Endothelial cell (in vitro differentiated cells): ENCODE measurements at regions not wholly inside any gene's neighbourhood (a gene's known extent, or its start where the extent isn't known, plus 50 kb on each side); places are given as distances from the start of the nearest gene placed in this dataset.
"Not testable (repeated sequence)": the region's sequence is repeated elsewhere in the genome, so short reads cannot be mapped to it uniquely, and the experiment has no call there.

Experiments
- DNase-seq: peaks from one replicate; pipeline ENCODE4 v3.0.0; 2021; ENCODE audit warnings: low spot score
- H3K27ac Mint-ChIP-seq: one replicate; pipeline ENCODE4 v1.8.0; 2021; ENCODE audit warnings: mixed read lengths, inconsistent platforms; ENCODE audit not compliant: unreplicated experiment
- H3K27me3 Mint-ChIP-seq: one replicate; pipeline ENCODE4 v1.8.0; 2021; ENCODE audit warnings: mild to moderate bottlenecking, moderate library complexity, mixed read lengths, inconsistent platforms; ENCODE audit not compliant: unreplicated experiment
- H3K36me3 Mint-ChIP-seq: one replicate; pipeline ENCODE4 v1.8.0; 2021; ENCODE audit warnings: mild to moderate bottlenecking, low read depth, mixed read lengths, inconsistent platforms; ENCODE audit not compliant: unreplicated experiment
- H3K4me1 Mint-ChIP-seq: one replicate; pipeline ENCODE4 v1.8.0; 2021; ENCODE audit warnings: mild to moderate bottlenecking, mixed read lengths, inconsistent platforms; ENCODE audit not compliant: unreplicated experiment
- H3K4me3 Mint-ChIP-seq: one replicate; pipeline ENCODE4 v1.8.0; 2021; ENCODE audit warnings: mild to moderate bottlenecking, mixed read lengths, inconsistent platforms; ENCODE audit not compliant: unreplicated experiment
- H3K9me3 Mint-ChIP-seq: one replicate; pipeline ENCODE4 v1.8.0; 2021; ENCODE audit warnings: mixed read lengths, inconsistent platforms; ENCODE audit not compliant: unreplicated experiment
- TF ChIP-seq, protein P1 (sequence below): fragments of 200-600 bp; sonication (generic); IDR thresholded peaks from one replicate; pipeline ENCODE4 v1.5.0; 2021; ENCODE audit warnings: antibody characterized with exemption; ENCODE audit not compliant: unreplicated experiment

DNA sequence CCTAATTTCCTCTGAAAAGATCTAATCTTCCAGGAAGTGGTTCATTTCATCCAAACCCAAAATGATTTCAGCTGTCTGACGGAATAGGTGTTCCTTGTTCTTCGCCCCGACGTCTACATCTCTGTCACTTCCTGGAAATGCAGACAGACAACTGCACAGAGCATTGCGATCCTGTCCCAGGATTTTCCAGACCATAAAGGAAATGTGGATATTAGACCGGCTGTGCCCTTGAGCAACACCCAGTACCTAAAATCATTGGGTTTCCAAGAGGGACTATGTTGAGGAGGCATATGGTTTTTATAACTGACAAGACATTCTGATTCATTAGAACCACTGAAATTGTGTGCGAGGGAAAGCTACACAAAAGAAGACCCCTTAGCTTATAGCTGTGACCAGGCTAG lies 74.2 kb downstream of the MSX2 start:
- H3K36me3 Mint-ChIP-seq: no peaks in the 10 kb centered on the region
- DNase-seq: no peak
- TF ChIP-seq, protein P1, sequence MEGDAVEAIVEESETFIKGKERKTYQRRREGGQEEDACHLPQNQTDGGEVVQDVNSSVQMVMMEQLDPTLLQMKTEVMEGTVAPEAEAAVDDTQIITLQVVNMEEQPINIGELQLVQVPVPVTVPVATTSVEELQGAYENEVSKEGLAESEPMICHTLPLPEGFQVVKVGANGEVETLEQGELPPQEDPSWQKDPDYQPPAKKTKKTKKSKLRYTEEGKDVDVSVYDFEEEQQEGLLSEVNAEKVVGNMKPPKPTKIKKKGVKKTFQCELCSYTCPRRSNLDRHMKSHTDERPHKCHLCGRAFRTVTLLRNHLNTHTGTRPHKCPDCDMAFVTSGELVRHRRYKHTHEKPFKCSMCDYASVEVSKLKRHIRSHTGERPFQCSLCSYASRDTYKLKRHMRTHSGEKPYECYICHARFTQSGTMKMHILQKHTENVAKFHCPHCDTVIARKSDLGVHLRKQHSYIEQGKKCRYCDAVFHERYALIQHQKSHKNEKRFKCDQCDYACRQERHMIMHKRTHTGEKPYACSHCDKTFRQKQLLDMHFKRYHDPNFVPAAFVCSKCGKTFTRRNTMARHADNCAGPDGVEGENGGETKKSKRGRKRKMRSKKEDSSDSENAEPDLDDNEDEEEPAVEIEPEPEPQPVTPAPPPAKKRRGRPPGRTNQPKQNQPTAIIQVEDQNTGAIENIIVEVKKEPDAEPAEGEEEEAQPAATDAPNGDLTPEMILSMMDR: no peak
- H3K4me1 Mint-ChIP-seq: peaks cover 8% of the 10 kb centered on the region
- H3K9me3 Mint-ChIP-seq: no peaks in the 10 kb centered on the region
- H3K27me3 Mint-ChIP-seq: no peaks in the 10 kb centered on the region
- H3K4me3 Mint-ChIP-seq: no peak overlapping the region
- H3K27ac Mint-ChIP-seq: no peak overlapping the region

DNA sequence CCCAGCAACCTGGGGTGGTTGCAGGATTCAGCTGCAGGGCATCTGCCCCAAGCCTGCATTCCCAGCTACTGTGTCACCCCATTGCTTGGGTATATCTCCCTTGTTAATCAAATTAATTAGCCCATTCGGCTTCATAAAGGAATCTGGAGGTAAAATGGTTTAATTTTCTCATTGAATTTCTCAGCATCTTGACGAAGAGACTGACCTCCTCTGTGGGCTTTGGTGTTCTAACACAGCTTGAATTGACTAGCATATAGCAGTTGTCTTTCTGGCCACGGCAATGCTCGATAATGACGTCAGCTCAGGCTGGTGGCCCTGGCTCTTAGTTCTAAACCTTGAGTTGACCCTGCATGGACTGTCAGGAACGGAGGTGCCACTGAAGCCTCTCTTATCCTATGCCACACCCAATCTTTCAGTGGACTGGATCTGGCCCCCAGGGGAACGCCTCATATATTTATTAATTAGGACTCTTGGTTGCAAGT lies 72.4 kb downstream of the MSX2 start:
- no peak for DNase-seq
- H3K27ac Mint-ChIP-seq: no peak overlapping the region
- H3K4me3 Mint-ChIP-seq: no peak overlapping the region
- peaks cover 8% of the 10 kb centered on the region for H3K4me1 Mint-ChIP-seq
- H3K9me3 Mint-ChIP-seq: no peaks in the 10 kb centered on the region
- TF ChIP-seq, protein P1: no peak
- H3K36me3 Mint-ChIP-seq: no peaks in the 10 kb centered on the region
- H3K27me3 Mint-ChIP-seq: no peaks in the 10 kb centered on the region

DNA sequence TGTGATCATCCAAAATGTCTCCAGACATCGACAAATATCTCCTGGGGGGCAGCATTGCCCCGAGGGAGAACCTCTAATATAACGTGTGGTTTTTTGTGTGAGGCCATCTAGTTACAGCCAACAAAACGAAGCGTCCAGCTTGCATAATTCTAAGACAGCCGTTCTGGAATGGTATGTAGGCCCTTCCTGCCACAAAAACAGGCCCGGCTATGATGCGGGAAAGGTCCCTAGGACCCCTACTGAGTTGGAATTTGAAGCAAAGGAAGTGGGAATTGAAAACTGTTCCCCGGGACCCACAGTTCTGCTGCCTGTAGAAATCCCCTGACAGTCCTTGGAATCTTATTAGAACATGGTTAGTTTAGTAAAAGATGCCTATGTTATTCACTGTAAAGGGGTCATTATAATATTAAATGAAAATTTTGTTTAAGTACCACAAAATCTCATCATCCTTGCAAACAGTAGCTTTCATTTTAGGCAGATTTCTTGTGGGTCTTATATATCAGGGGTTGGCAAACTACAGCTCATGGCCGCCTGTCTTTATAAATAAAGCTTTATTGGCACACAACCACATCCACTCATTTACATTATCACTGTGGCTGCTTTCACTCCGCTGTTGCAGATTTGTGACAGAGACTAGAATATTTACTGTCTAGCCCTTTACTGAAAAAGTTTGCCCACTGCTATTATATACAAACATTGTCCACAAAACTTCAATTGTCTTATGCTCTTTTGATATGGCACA lies 70.7 kb downstream of the MSX2 start:
- Mint-ChIP-seq H3K4me1 (peaks cover 8% of the 10 kb centered on the region), H3K4me3 (no peak overlapping the region), H3K9me3 (no peaks in the 10 kb centered on the region), H3K27ac (no peak overlapping the region), H3K36me3 (no peaks in the 10 kb centered on the region), H3K27me3 (peaks cover 1% of the 10 kb centered on the region)
- TF ChIP-seq, protein P1: no peak
- DNase-seq: no peak

DNA sequence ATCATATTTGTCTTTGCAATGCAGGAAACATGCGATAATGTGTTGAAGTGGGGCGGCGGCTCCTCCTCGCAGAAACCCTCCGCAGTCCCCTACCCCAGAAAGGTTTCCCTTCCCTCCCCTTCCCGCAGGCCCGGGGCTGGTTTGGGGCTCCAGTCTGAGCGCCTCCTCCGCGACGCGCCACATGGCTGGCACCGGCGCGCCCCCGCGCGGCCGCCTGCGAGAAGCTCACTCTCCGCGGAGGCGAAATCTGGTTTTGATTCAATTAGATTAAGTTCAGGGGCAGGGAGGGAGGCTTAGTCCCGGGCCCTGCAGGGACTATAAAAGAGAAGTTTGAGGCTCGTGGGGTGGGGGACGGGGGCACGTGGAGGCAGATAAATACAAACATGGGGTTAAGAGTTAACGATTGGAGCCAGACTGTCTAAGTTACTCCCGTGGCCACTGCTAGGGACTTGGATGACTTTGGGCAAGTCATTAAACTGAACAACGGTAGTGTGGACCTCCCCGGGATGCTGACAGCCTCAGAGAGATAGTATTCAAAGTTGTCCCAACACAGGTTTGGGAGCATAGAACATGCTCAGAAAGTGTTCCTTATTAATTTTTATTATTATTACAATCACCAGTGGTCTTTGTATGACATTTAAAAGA lies 69.4 kb downstream of the MSX2 start:
- Mint-ChIP-seq H3K27ac (no peak overlapping the region), H3K27me3 (peaks cover 1% of the 10 kb centered on the region), H3K36me3 (no peaks in the 10 kb centered on the region), H3K9me3 (no peaks in the 10 kb centered on the region), H3K4me1 (peaks cover 8% of the 10 kb centered on the region), H3K4me3 (no peak overlapping the region)
- TF ChIP-seq, protein P1: peak; percentile 80
- DNase-seq: peak; percentile 80

DNA sequence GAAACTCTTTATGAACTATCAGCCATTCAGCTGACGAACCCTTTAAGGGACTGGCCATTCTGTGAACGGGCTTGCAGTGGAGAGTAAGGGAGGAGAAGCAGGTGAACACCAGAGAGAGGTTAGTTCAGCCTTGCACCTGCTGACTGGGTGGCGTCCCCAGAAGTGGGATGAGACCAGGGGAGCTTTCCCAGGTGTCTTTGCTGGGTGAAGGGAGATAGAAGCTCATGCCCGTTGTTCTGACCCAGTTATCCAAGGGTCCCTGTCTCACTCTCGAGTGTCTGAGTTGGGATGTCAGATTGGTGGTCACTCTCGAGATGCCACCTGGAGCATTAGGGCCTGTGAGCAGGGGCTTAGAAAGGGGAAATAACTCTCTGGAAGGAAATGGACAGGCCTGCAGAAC lies 68.7 kb downstream of the MSX2 start:
- peaks cover 5% of the 10 kb centered on the region for H3K4me1 Mint-ChIP-seq
- no peaks in the 10 kb centered on the region for H3K9me3 Mint-ChIP-seq
- H3K36me3 Mint-ChIP-seq: no peaks in the 10 kb centered on the region
- TF ChIP-seq, protein P1: no peak
- H3K27me3 Mint-ChIP-seq: peaks cover 1% of the 10 kb centered on the region
- no peak overlapping the region for H3K4me3 Mint-ChIP-seq
- H3K27ac Mint-ChIP-seq: no peak overlapping the region
- DNase-seq: no peak

DNA sequence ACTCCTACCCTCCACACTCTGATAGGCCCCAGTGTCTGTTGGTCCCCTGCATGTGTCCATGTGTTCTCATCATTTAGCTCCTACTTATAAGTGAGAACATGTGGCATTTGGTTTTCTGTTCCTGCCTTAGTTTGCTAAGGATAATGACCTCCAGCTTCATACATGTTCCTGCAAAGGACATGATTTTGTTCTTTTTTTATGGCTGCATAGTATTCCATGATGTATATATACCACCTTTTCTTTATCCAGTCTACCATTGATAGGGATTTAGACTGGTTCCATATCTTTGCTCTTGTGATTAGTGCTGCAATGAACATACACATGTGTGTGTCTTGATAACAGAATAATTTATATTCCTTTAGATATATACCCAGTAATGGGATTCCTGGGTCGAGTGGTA lies 67.9 kb downstream of the MSX2 start:
- H3K4me1 Mint-ChIP-seq, H3K27me3 Mint-ChIP-seq, DNase-seq, H3K27ac Mint-ChIP-seq, H3K4me3 Mint-ChIP-seq, H3K9me3 Mint-ChIP-seq, H3K36me3 Mint-ChIP-seq: not testable (repeated sequence)
